CD4-positive, alpha-beta T cell (primary cell): ENCODE measurements at regions not wholly inside any gene's neighbourhood (a gene's known extent, or its start where the extent isn't known, plus 50 kb on each side); places are given as distances from the start of the nearest gene placed in this dataset.

Experiments used
- ATAC-seq: fragments of 200-7000 bp; cut with Tn5 transposase; one replicate; pipeline ENCODE4 v1.10.0; 2022; ENCODE audit warnings: mild to moderate bottlenecking; ENCODE audit not compliant: poor library complexity
- CTCF ChIA-PET: fragments of 350-600 bp; sonication (Branson Sonifier 250); formaldehyde crosslinking; loops from one replicate; lab custom pipeline; 2021; ENCODE audit warnings: antibody characterized with exemption, inconsistent platforms; lab: Charles Lee
- POLR2A ChIA-PET: fragments of 350-600 bp; sonication (Branson Sonifier 250); formaldehyde crosslinking; loops from one replicate; lab custom pipeline; 2021; ENCODE audit warnings: antibody characterized with exemption, inconsistent platforms; lab: Charles Lee
- DNase-seq, 14 experiments: peaks; one replicate each; pipeline ENCODE4 v3.0.0-alpha.2; 2013 to 2020; ENCODE audit warnings: mixed read lengths in 2 of 14
- H3K27ac ChIP-seq, 2 donors: one replicate each; pipeline versions ENCODE4 v1.5.1 to v1.7.0; 2013; ENCODE audit warnings: low read length in 2 of 2, low read depth in 1 of 2, mild to moderate bottlenecking in 1 of 2
- H3K27me3 ChIP-seq, 2 experiments: 1 replicate in 1 of 2; 2 replicates in 1 of 2; pipeline versions ENCODE4 v1.6.1 to v1.7.0; 2013; ENCODE audit warnings: low read length in 2 of 2, control low read depth in 1 of 2, mild to moderate bottlenecking in 1 of 2, moderate library complexity in 1 of 2; ENCODE audit not compliant: insufficient read depth in 2 of 2, control insufficient read depth in 1 of 2
- H3K36me3 ChIP-seq: one replicate; pipeline ENCODE4 v1.6.1; 2013; ENCODE audit warnings: low read length, control low read depth; ENCODE audit not compliant: insufficient read depth
- H3K4me1 ChIP-seq: one replicate; pipeline ENCODE4 v1.6.1; 2013; ENCODE audit warnings: low read length, control low read depth; ENCODE audit not compliant: insufficient read depth
- H3K4me3 ChIP-seq: one replicate; pipeline ENCODE4 v1.5.1; 2013; ENCODE audit warnings: mild to moderate bottlenecking, low read length, moderate library complexity
- H3K9me3 ChIP-seq, 2 experiments: 1 replicate in 1 of 2; 2 replicates in 1 of 2; pipeline versions ENCODE4 v1.6.1 to v1.7.0; 2013; ENCODE audit warnings: low read length in 2 of 2, mild to moderate bottlenecking in 2 of 2, control low read depth in 1 of 2, moderate library complexity in 1 of 2; ENCODE audit not compliant: control insufficient read depth in 1 of 2, insufficient read depth in 1 of 2
- H3K27ac Mint-ChIP-seq: one replicate; pipeline ENCODE4 v1.8.0; 2020; ENCODE audit warnings: mixed read lengths
- H3K27me3 Mint-ChIP-seq: one replicate; pipeline ENCODE4 v1.8.0; 2021; ENCODE audit warnings: mixed read lengths
- H3K36me3 Mint-ChIP-seq: one replicate; pipeline ENCODE4 v1.8.0; 2021; ENCODE audit warnings: low read depth, mixed read lengths
- H3K4me1 Mint-ChIP-seq: one replicate; pipeline ENCODE4 v1.8.0; 2021; ENCODE audit warnings: low read depth, mixed read lengths
- H3K4me3 Mint-ChIP-seq: one replicate; pipeline ENCODE4 v1.8.0; 2020; ENCODE audit warnings: mild to moderate bottlenecking, mixed read lengths
- H3K9me3 Mint-ChIP-seq: one replicate; pipeline ENCODE4 v1.8.0; 2020; ENCODE audit warnings: mixed read lengths
- intact Hi-C, 2 experiments: fragments of 100-400 bp; cut with DNase I in 1 of 2; cut with micrococcal nuclease in 1 of 2; formaldehyde crosslinking; loops; one replicate each; pipeline versions ENCODE4 v1.15.1 to v1.9.0; 2023 to 2025; cut with DNase I, micrococcal nuclease
- TF ChIP-seq, protein P1 (sequence below): fragments of 200-600 bp; IDR thresholded peaks from one replicate; pipeline ENCODE4 v1.8.0; 2022; ENCODE audit warnings: antibody characterized with exemption, mild to moderate bottlenecking

DNA sequence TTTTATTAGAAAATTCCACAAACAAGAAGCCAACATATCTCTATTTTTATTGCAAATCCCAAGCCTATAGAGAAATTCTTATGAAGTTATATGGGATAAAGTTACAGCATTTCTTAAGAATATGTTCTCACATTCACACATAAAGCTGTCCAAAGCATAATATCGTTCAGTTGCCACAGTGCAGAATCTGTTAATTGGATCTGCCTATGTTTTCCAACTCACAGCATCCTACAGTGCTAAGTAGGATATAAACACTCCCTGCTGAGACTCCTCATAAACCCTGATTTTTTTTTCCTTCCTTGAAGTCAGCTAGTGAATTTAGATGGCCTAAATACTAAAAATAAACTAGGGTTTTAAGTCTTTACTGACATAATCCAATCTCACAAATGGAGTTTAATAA is 307.9 kb downstream of the PDGFC start:
- H3K36me3 ChIP-seq: no peaks in the 10 kb centered on the region
- no peaks in the 10 kb centered on the region for H3K27me3 ChIP-seq
- no peak overlapping the region for H3K4me3 ChIP-seq
- Mint-ChIP-seq H3K4me3 (no peak overlapping the region), H3K36me3 (no peaks in the 10 kb centered on the region), H3K27me3 (no peaks in the 10 kb centered on the region), H3K4me1 (no peaks in the 10 kb centered on the region), H3K27ac (no peak overlapping the region), H3K9me3 (no peaks in the 10 kb centered on the region)
- no peak overlapping the region for H3K27ac ChIP-seq
- no peak for ATAC-seq
- TF ChIP-seq, protein P1, sequence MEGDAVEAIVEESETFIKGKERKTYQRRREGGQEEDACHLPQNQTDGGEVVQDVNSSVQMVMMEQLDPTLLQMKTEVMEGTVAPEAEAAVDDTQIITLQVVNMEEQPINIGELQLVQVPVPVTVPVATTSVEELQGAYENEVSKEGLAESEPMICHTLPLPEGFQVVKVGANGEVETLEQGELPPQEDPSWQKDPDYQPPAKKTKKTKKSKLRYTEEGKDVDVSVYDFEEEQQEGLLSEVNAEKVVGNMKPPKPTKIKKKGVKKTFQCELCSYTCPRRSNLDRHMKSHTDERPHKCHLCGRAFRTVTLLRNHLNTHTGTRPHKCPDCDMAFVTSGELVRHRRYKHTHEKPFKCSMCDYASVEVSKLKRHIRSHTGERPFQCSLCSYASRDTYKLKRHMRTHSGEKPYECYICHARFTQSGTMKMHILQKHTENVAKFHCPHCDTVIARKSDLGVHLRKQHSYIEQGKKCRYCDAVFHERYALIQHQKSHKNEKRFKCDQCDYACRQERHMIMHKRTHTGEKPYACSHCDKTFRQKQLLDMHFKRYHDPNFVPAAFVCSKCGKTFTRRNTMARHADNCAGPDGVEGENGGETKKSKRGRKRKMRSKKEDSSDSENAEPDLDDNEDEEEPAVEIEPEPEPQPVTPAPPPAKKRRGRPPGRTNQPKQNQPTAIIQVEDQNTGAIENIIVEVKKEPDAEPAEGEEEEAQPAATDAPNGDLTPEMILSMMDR: no peak
- intact Hi-C loops: no loop called here
- no peak for DNase-seq
- ChIA-PET POLR2A (no interaction called here), CTCF (no interaction called here)
- H3K4me1 ChIP-seq: no peaks in the 10 kb centered on the region
- H3K9me3 ChIP-seq: peaks cover 0 to 3% of the 10 kb centered on the region in 2 experiments

DNA sequence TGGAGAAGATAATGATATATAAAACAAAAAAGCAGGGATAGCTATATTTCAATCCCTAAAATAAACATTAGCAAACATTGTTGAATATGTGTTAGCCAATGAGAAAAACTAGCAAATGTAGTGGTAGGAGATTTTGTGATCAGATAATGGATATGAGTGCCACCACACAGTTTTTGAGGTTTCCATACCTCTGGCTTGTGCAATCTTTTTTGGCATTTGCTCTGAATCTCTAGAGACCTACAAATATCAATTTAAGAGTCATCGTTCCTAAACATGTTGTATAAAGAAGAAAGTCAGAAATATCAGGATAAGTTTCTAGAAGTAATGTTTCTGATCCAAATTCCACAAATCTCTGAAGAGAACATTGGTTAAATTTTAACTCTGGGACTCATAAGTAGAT is 308.7 kb downstream of the PDGFC start:
- no peak for DNase-seq
- no peaks in the 10 kb centered on the region for H3K4me1 Mint-ChIP-seq
- H3K27me3 ChIP-seq: no peaks in the 10 kb centered on the region
- ChIA-PET CTCF (no interaction called here), POLR2A (no interaction called here)
- no peaks in the 10 kb centered on the region for H3K27me3 Mint-ChIP-seq
- H3K4me3 ChIP-seq: no peak overlapping the region
- H3K36me3 Mint-ChIP-seq: no peaks in the 10 kb centered on the region
- H3K9me3 Mint-ChIP-seq: no peaks in the 10 kb centered on the region
- H3K9me3 ChIP-seq: peaks cover 0 to 3% of the 10 kb centered on the region in 2 experiments
- no peaks in the 10 kb centered on the region for H3K4me1 ChIP-seq
- no peak overlapping the region for H3K27ac ChIP-seq
- TF ChIP-seq, protein P1: no peak
- H3K36me3 ChIP-seq: no peaks in the 10 kb centered on the region
- ATAC-seq: no peak
- no peak overlapping the region for H3K4me3 Mint-ChIP-seq
- no peak overlapping the region for H3K27ac Mint-ChIP-seq
- intact Hi-C loops: no loop called here

DNA sequence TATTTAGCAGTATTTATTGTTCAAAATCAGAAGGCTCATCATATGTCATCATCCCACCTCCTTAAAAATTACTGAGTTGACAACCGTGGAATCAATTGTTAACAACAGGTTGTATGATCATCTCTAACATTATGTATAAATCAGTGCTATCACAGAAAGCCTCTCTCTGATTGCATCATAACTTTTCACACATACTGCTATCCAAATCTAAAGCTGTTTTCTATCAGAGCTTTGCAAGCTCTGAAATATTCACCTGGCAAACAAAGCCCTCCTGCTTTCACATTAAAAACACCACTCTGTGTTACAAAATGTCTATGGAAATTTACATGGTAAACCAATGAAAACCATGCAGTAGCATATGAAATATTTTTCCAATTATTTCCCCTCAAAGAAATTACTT is 310.0 kb downstream of the PDGFC start:
- H3K9me3 ChIP-seq: peaks cover 0 to 3% of the 10 kb centered on the region in 2 experiments
- no peaks in the 10 kb centered on the region for H3K4me1 ChIP-seq
- ChIA-PET POLR2A (no interaction called here), CTCF (interaction anchor here (1.0 kb wide), 1 partner anchor 19 kb away, joined by 3 read pairs; no protein-coding TSS in a partner anchor)
- TF ChIP-seq, protein P1: no peak
- DNase-seq: no peak
- Mint-ChIP-seq H3K4me1 (no peaks in the 10 kb centered on the region), H3K27ac (no peak overlapping the region), H3K4me3 (no peak overlapping the region), H3K36me3 (no peaks in the 10 kb centered on the region), H3K9me3 (no peaks in the 10 kb centered on the region), H3K27me3 (no peaks in the 10 kb centered on the region)
- H3K4me3 ChIP-seq: no peak overlapping the region
- H3K27me3 ChIP-seq: no peaks in the 10 kb centered on the region
- ATAC-seq: no peak
- H3K36me3 ChIP-seq: no peaks in the 10 kb centered on the region
- no peak overlapping the region for H3K27ac ChIP-seq
- intact Hi-C loops: no loop called here
